MCF 10A (cell line): ENCODE measurements at regions not wholly inside any gene's neighbourhood (a gene's known extent, or its start where the extent isn't known, plus 50 kb on each side); places are given as distances from the start of the nearest gene placed in this dataset.

Source experiments
- BruUV-seq: library from RNA; stranded (reverse); fragments of 400-500 nt; replicated peaks from 2 replicates; lab custom pipeline; 2021; lab: Mats Ljungman, UMichigan
- CTCF ChIA-PET: fragments of 300-600 bp; sonication (Branson Sonifier 250); formaldehyde crosslinking; extraction: SDS; loops from one replicate; lab custom pipeline; 2021; ENCODE audit warnings: antibody characterized with exemption, inconsistent platforms; lab: Yijun Ruan, JAX
- POLR2A ChIA-PET: fragments of 300-600, 350-650 bp; sonication (Branson Sonifier 250); formaldehyde crosslinking; extraction: SDS; loops from one replicate; lab custom pipeline; 2020; ENCODE audit warnings: antibody characterized with exemption, inconsistent platforms; lab: Yijun Ruan, JAX
- DNase-seq: peaks from one replicate; pipeline ENCODE4 v3.0.0-alpha.2; 2018; ENCODE audit not compliant: unreplicated experiment
- H3K27ac Mint-ChIP-seq: one replicate; pipeline ENCODE4 v1.8.0; 2022; ENCODE audit warnings: mild to moderate bottlenecking, low read depth, mixed read lengths; ENCODE audit not compliant: unreplicated experiment
- H3K27me3 Mint-ChIP-seq: one replicate; pipeline ENCODE4 v1.8.0; 2022; ENCODE audit warnings: mixed read lengths; ENCODE audit not compliant: insufficient read depth, unreplicated experiment
- H3K36me3 Mint-ChIP-seq: one replicate; pipeline ENCODE4 v1.8.0; 2022; ENCODE audit warnings: mild to moderate bottlenecking, moderate library complexity, mixed read lengths; ENCODE audit not compliant: insufficient read depth, unreplicated experiment
- H3K4me1 Mint-ChIP-seq: one replicate; pipeline ENCODE4 v1.8.0; 2022; ENCODE audit warnings: mixed read lengths; ENCODE audit not compliant: insufficient read depth, unreplicated experiment
- H3K4me3 Mint-ChIP-seq: one replicate; pipeline ENCODE4 v1.8.0; 2022; ENCODE audit warnings: mild to moderate bottlenecking, moderate library complexity, mixed read lengths; ENCODE audit not compliant: unreplicated experiment
- H3K9me3 Mint-ChIP-seq: one replicate; pipeline ENCODE4 v1.8.0; 2022; ENCODE audit warnings: mixed read lengths; ENCODE audit not compliant: unreplicated experiment
- intact Hi-C: fragments of 100-400 bp; cut with micrococcal nuclease; formaldehyde crosslinking; loops from 2 replicates; pipeline ENCODE4 v1.14.1; 2022
- TF ChIP-seq, protein P1 (sequence below): fragments of 200-600 bp; IDR thresholded peaks from one replicate; pipeline ENCODE4 v1.8.0; 2022; ENCODE audit warnings: antibody characterized with exemption, mild to moderate bottlenecking; ENCODE audit not compliant: unreplicated experiment

- BruUV-seq: no TSS peak
- TF ChIP-seq, protein P1, sequence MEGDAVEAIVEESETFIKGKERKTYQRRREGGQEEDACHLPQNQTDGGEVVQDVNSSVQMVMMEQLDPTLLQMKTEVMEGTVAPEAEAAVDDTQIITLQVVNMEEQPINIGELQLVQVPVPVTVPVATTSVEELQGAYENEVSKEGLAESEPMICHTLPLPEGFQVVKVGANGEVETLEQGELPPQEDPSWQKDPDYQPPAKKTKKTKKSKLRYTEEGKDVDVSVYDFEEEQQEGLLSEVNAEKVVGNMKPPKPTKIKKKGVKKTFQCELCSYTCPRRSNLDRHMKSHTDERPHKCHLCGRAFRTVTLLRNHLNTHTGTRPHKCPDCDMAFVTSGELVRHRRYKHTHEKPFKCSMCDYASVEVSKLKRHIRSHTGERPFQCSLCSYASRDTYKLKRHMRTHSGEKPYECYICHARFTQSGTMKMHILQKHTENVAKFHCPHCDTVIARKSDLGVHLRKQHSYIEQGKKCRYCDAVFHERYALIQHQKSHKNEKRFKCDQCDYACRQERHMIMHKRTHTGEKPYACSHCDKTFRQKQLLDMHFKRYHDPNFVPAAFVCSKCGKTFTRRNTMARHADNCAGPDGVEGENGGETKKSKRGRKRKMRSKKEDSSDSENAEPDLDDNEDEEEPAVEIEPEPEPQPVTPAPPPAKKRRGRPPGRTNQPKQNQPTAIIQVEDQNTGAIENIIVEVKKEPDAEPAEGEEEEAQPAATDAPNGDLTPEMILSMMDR: no peak
- ChIA-PET POLR2A (no interaction called here), CTCF (no interaction called here)
- H3K27me3 Mint-ChIP-seq: no peaks in the 10 kb centered on the region
- H3K9me3 Mint-ChIP-seq: no peaks in the 10 kb centered on the region
- no peak for DNase-seq
- intact Hi-C loops: no loop called here
- no peaks in the 10 kb centered on the region for H3K36me3 Mint-ChIP-seq
- H3K27ac Mint-ChIP-seq: no peak overlapping the region
- no peak overlapping the region for H3K4me3 Mint-ChIP-seq
- H3K4me1 Mint-ChIP-seq: peaks cover 15% of the 10 kb centered on the region
Observed at GRCh38 chr16:85205747-85206471, 93.6 kb upstream of the CIBAR2 start.

DNA sequence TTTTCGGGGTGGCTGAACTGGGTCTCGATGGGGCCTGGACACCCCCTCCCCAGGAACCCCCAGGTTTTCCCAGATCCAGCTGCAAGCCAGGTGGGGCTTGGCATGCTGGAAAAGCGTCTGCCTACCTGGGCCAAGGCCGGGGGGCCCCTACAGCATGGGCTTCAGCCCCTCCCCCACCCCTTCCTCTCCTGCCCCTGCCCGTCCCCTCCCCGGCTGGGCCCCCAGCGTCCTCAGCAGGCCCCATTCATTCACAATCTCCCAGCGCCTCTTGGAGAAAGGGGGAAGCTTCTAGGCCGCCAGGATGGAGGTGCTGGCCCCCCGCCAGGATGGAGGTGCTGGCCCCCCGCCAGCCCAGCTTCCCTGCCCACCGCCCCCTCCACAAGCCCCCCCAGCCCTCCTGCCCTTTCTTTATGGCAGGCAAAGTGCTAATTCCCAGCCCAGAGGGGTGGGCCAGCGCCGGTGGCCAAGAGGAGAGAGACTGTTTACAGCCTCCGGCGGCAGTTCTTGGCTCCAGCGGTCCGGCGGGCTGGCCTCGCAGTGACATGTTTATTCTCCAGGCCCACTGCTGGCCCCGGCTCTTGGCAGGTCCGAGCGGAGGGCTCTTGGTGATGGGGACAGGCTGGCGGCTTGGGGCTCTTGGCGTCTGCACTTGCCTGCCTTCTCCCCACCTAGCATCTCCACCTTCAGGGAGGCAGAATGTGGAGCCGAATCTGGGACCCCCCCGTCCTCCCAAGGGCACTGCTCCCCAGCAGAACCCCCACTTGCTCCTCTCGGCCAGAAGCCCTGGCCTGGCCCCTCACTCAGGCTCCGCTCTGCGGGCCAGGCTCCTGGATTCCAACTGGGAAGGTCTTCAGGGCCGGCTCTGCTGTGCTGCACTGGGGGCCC lies 94.4 kb upstream of the CIBAR2 start:
- DNase-seq: no peak
- intact Hi-C loops: no loop called here
- H3K9me3 Mint-ChIP-seq: no peaks in the 10 kb centered on the region
- TF ChIP-seq, protein P1: no peak
- POLR2A ChIA-PET: no interaction called here
- peaks cover 15% of the 10 kb centered on the region for H3K4me1 Mint-ChIP-seq
- H3K27me3 Mint-ChIP-seq: no peaks in the 10 kb centered on the region
- BruUV-seq: no TSS peak
- H3K36me3 Mint-ChIP-seq: no peaks in the 10 kb centered on the region
- H3K27ac Mint-ChIP-seq: no peak overlapping the region
- CTCF ChIA-PET: no interaction called here
- no peak overlapping the region for H3K4me3 Mint-ChIP-seq

- H3K27me3 Mint-ChIP-seq: no peaks in the 10 kb centered on the region
- no peaks in the 10 kb centered on the region for H3K36me3 Mint-ChIP-seq
- H3K4me1 Mint-ChIP-seq: peaks cover 15% of the 10 kb centered on the region
- H3K9me3 Mint-ChIP-seq: no peaks in the 10 kb centered on the region
- no peak overlapping the region for H3K4me3 Mint-ChIP-seq
- no TSS peak for BruUV-seq
- POLR2A ChIA-PET: no interaction called here
- TF ChIP-seq, protein P1: no peak
- intact Hi-C loops: no loop called here
- no peak for DNase-seq
- CTCF ChIA-PET: no interaction called here
- H3K27ac Mint-ChIP-seq: no peak overlapping the region
Observed at GRCh38 chr16:85207357-85207921, 95.2 kb upstream of the CIBAR2 start.

DNA sequence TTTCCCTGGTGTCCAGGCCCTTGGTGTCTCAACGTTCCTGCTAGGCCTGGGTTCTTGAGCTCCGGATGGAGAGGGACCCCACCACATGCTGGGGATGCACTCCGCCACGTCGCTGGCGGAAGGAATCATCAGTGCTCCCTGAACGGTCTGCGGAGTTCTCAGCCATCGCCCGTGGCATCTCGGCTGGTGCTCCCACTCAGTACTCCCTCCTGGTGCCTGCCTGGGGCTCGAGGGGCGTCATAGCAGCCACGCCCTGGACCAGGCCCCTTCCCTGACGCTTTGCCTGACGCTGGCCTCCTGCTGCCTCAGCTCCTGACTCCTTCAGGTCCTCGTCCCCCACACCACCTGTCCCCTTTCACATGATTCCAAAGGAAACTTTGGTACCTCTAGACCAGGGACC lies 95.9 kb upstream of the CIBAR2 start:
- DNase-seq: no peak
- Mint-ChIP-seq H3K36me3 (no peaks in the 10 kb centered on the region), H3K4me3 (no peak overlapping the region), H3K9me3 (no peaks in the 10 kb centered on the region), H3K27me3 (no peaks in the 10 kb centered on the region), H3K4me1 (peaks cover 13% of the 10 kb centered on the region), H3K27ac (no peak overlapping the region)
- CTCF ChIA-PET: no interaction called here
- intact Hi-C loops: no loop called here
- BruUV-seq: no TSS peak
- POLR2A ChIA-PET: interaction anchor here (0.6 kb wide), 1 partner anchor 88 kb away, joined by 4 read pairs; no protein-coding TSS in a partner anchor
- TF ChIP-seq, protein P1: no peak
